ENCODE measurements at regions not wholly inside any gene's neighbourhood (a gene's known extent, or its start where the extent isn't known, plus 50 kb on each side); places are given as distances from the start of the nearest gene placed in this dataset.

- TF ChIP-seq POLR2AphosphoS5 (IDR thresholded peaks at IDR 0.05; ENCODE audit: low read depth, low read length): no peak
- TF ChIP-seq FOXP2 (optimal IDR thresholded peaks at IDR 0.05; ENCODE audit: borderline replicate concordance, extremely low read depth, extremely low read length, insufficient read depth): no peak
- no peak for TF ChIP-seq SIN3A (IDR thresholded peaks at IDR 0.05; ENCODE audit: borderline replicate concordance, insufficient read depth, low read length)
- TF ChIP-seq REST (IDR thresholded peaks at IDR 0.05; ENCODE audit: insufficient read depth in 1 of 2, low read depth in 2 of 2, low read length in 2 of 2): no peak
- TF ChIP-seq TAF1 (IDR thresholded peaks at IDR 0.05; ENCODE audit: borderline replicate concordance, insufficient read depth, low read length): no peak
Observed at GRCh38 chr1:17883136-17883535, 128.0 kb downstream of the ACTL8 start.

- TF ChIP-seq REST (IDR thresholded peaks at IDR 0.05; ENCODE audit: insufficient read depth in 1 of 2, low read depth in 2 of 2, low read length in 2 of 2): no peak
- no peak for TF ChIP-seq FOXP2 (optimal IDR thresholded peaks at IDR 0.05; ENCODE audit: borderline replicate concordance, extremely low read depth, extremely low read length, insufficient read depth)
- no peak for TF ChIP-seq TAF1 (IDR thresholded peaks at IDR 0.05; ENCODE audit: borderline replicate concordance, insufficient read depth, low read length)
- no peak for TF ChIP-seq POLR2AphosphoS5 (IDR thresholded peaks at IDR 0.05; ENCODE audit: low read depth, low read length)
- TF ChIP-seq SIN3A (IDR thresholded peaks at IDR 0.05; ENCODE audit: borderline replicate concordance, insufficient read depth, low read length): no peak
Observed at GRCh38 chr1:17883662-17884395, 128.7 kb downstream of the ACTL8 start.

GRCh38 chr1:17885663-17886320 is 130.7 kb downstream of the ACTL8 start:
- TF ChIP-seq REST (IDR thresholded peaks at IDR 0.05; ENCODE audit: insufficient read depth in 1 of 2, low read depth in 2 of 2, low read length in 2 of 2) (no peak), FOXP2 (optimal IDR thresholded peaks at IDR 0.05; ENCODE audit: borderline replicate concordance, extremely low read depth, extremely low read length, insufficient read depth) (no peak)

- TF ChIP-seq FOXP2 (optimal IDR thresholded peaks at IDR 0.05; ENCODE audit: borderline replicate concordance, extremely low read depth, extremely low read length, insufficient read depth): no peak
Observed at GRCh38 chr1:17886386-17886785, 131.3 kb downstream of the ACTL8 start.

- TF ChIP-seq SIN3A (IDR thresholded peaks at IDR 0.05; ENCODE audit: borderline replicate concordance, insufficient read depth, low read length) (no peak), POLR2AphosphoS5 (IDR thresholded peaks at IDR 0.05; ENCODE audit: low read depth, low read length) (no peak), REST (IDR thresholded peaks at IDR 0.05; ENCODE audit: insufficient read depth in 1 of 2, low read depth in 2 of 2, low read length in 2 of 2) (no peak), TAF1 (IDR thresholded peaks at IDR 0.05; ENCODE audit: borderline replicate concordance, insufficient read depth, low read length) (no peak), FOXP2 (optimal IDR thresholded peaks at IDR 0.05; ENCODE audit: borderline replicate concordance, extremely low read depth, extremely low read length, insufficient read depth) (no peak)
Observed at GRCh38 chr1:17886838-17887441, 131.8 kb downstream of the ACTL8 start.
